ENCODE measurements at regions not wholly inside any gene's neighbourhood (a gene's known extent, or its start where the extent isn't known, plus 50 kb on each side); places are given as distances from the start of the nearest gene placed in this dataset.

DNA sequence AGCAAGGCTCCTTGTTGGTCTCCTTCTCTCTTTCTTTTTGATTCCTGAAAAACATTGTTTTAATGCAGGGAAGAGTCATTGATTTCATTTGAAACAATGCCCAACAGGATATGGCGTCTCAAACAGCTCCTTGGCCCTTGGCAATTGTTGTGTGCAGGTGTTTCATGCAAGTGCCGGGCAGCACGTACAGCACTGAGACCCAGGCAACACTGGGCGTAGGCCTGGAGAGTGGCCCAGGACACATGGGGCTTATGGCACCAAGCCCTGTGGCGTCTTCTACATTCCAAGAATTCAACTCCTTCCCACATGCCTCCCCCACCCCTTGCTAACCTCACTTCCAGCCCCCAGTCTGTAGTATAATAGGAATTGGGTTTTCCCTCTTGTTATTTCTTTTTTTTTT lies 230.4 kb downstream of the SPTSSA start:
- Histone ChIP-seq H3K27ac (no peak overlapping the region), H3K27me3 (no peaks in the 10 kb centered on the region), H3K4me1 (peaks cover 0 to 58% (median 41%) of the 10 kb centered on the region in 4 donors), H3K4me3 (no peak overlapping the region), H3K36me3 (no peaks in the 10 kb centered on the region), H3K9me3 (no peaks in the 10 kb centered on the region)
- WGBS, 2 donors = 24 to 65% methylated on average over 5 of the region's 5 CpGs
- TF ChIP-seq POLR2A (IDR thresholded peaks at IDR 0.05) (no peak), POLR2AphosphoS5 (IDR thresholded peaks at IDR 0.05) (no peak), EP300 (IDR thresholded peaks at IDR 0.05) (no peak)
- TF ChIP-seq, protein P1, sequence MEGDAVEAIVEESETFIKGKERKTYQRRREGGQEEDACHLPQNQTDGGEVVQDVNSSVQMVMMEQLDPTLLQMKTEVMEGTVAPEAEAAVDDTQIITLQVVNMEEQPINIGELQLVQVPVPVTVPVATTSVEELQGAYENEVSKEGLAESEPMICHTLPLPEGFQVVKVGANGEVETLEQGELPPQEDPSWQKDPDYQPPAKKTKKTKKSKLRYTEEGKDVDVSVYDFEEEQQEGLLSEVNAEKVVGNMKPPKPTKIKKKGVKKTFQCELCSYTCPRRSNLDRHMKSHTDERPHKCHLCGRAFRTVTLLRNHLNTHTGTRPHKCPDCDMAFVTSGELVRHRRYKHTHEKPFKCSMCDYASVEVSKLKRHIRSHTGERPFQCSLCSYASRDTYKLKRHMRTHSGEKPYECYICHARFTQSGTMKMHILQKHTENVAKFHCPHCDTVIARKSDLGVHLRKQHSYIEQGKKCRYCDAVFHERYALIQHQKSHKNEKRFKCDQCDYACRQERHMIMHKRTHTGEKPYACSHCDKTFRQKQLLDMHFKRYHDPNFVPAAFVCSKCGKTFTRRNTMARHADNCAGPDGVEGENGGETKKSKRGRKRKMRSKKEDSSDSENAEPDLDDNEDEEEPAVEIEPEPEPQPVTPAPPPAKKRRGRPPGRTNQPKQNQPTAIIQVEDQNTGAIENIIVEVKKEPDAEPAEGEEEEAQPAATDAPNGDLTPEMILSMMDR (IDR thresholded peaks at IDR 0.05) = no peak
- intact Hi-C loops (cut with DNase I) = loop anchor here (5.0 kb wide), 1 partner anchor 71 kb away; no protein-coding TSS in a partner anchor
- DNase-seq = no peak

DNA sequence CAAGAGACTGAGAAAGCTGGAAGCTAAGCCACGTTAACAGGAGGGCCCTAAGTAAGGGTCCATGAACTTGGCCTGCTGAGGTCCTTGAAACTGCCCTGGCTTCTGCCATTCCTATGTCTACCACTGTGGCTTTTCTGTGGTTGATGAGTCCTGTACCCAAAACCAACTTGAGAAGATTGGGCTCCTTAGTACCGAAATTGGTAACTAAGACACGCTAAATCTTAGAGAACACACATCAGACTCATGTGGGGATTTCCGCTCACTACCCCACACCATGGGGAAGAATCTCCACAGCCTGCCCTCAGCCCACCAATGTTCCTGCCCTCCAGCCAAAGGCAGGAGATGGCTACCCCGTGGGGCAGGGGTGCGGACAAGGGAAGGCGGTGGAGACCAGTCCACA lies 232.9 kb downstream of the SPTSSA start:
- TF ChIP-seq, protein P1 (IDR thresholded peaks at IDR 0.05) = no peak
- TF ChIP-seq POLR2AphosphoS5 (IDR thresholded peaks at IDR 0.05) (no peak), EP300 (IDR thresholded peaks at IDR 0.05) (no peak), POLR2A (IDR thresholded peaks at IDR 0.05) (no peak)
- 91 to 92% methylated on average over 7 of the region's 7 CpGs for WGBS, 2 donors
- peaks cover 0 to 37% (median 17%) of the 10 kb centered on the region in 4 donors for H3K4me1 ChIP-seq
- H3K27me3 ChIP-seq = no peaks in the 10 kb centered on the region
- H3K4me3 ChIP-seq = no peak overlapping the region
- peak overlapping the region in 2 of 4 donors; percentile 1 to 63 for H3K27ac ChIP-seq
- intact Hi-C loops (cut with DNase I) = loop anchor here (5.0 kb wide), 2 partner anchors 167 to 277 kb away; partner anchors contain the start of gene EGLN3
- no peak for DNase-seq
- H3K36me3 ChIP-seq = no peaks in the 10 kb centered on the region
- H3K9me3 ChIP-seq = no peaks in the 10 kb centered on the region

DNA sequence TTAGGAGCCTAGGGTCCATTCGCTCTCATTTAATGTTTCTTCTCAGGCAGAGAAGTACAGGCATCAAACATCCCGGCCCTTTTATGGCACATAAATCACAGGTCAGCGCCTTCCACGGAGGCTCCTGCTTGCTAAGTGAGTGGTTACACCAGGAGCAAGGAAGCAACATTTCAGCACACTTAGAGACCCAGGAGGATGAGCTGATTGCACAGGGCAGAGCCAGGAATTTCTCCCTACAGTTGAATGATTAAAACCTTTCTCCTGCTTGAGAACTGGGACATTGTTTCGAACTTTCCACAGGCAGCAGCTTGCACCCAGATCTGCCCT lies 233.4 kb downstream of the SPTSSA start:
- WGBS, 2 donors = 31 to 77% methylated on average over 5 of the region's 5 CpGs
- H3K9me3 ChIP-seq = no peaks in the 10 kb centered on the region
- H3K4me3 ChIP-seq = no peak overlapping the region
- H3K36me3 ChIP-seq = no peaks in the 10 kb centered on the region
- H3K27ac ChIP-seq = peak overlapping the region in 3 of 4 donors; percentile 1 to 63 (median 56)
- H3K4me1 ChIP-seq = peaks cover 0 to 37% (median 14%) of the 10 kb centered on the region in 4 donors
- intact Hi-C loops (cut with DNase I) = loop anchor here (1.0 to 5.0 kb wide), 3 partner anchors 166 to 389 kb away; partner anchors contain the start of gene EGLN3
- no peak for DNase-seq
- TF ChIP-seq EP300 (IDR thresholded peaks at IDR 0.05) = no peak
- TF ChIP-seq POLR2A (IDR thresholded peaks at IDR 0.05) = no peak
- TF ChIP-seq POLR2AphosphoS5 (IDR thresholded peaks at IDR 0.05) = no peak
- TF ChIP-seq, protein P1 (IDR thresholded peaks at IDR 0.05) = no peak
- no peaks in the 10 kb centered on the region for H3K27me3 ChIP-seq

DNA sequence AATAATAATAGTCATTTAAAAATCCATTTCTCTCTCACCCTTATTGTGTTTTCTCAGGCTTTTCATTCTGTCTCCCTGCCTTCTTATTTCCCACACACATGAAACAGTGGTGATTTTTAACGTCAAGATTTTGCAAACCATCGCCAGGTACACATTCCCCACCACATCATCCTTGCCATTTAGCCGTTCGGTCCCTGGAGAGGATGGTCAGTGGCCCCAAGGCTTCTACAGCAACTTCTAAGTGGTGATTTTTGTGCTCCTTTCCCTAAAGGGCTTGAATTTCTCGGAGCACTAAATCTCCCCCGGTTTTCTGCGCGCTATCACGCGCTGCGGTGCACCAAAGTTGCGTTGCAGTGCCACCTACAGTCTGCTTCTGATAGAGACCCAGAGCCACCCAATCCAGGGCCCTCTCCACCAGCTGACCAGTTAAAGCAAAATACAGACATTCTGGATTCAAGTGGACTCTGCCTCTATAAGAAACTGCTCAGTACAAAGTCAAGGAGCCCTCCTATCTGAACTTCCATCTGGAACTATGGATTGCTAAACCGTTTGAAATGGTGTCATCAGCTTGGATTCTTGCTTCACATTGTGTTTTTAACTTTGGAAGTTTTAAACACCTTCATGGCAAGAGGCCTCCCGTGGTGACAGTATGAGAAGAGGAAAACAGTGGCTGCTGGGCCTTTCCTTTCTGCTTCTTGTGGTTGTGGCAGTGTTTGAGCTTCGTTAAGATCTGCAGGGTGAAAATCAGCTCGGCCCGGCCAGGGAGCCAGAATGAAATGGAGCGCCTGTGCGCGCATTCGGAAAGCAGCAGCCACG lies 234.0 kb downstream of the SPTSSA start:
- H3K27ac ChIP-seq = peak overlapping the region in 3 of 4 donors; percentile 1 to 63 (median 56)

More for the DNA sequence above, 234.0 kb downstream of the SPTSSA start:
- H3K9me3 ChIP-seq = no peaks in the 10 kb centered on the region
- no peaks in the 10 kb centered on the region for H3K27me3 ChIP-seq
- H3K4me1 ChIP-seq = peaks cover 0 to 32% (median 8%) of the 10 kb centered on the region in 4 donors
- DNase-seq = peak; percentile 77
- intact Hi-C loops (cut with DNase I) = loop anchor here (1.0 to 5.0 kb wide), 3 partner anchors 166 to 389 kb away; partner anchors contain the start of gene EGLN3
- WGBS, 2 donors = 32 to 37% methylated on average over 22 of the region's 22 CpGs
- TF ChIP-seq, protein P1 (IDR thresholded peaks at IDR 0.05) = peak; percentile 64 to 82 (median 74)
- no peak for TF ChIP-seq POLR2AphosphoS5 (IDR thresholded peaks at IDR 0.05)
- no peaks in the 10 kb centered on the region for H3K36me3 ChIP-seq
- peak overlapping the region in 2 of 4 donors; percentile 3 to 26 for H3K4me3 ChIP-seq
